ENCODE measurements at regions not wholly inside any gene's neighbourhood (a gene's known extent, or its start where the extent isn't known, plus 50 kb on each side); places are given as distances from the start of the nearest gene placed in this dataset.
"Not testable (repeated sequence)": the region's sequence is repeated elsewhere in the genome, so short reads cannot be mapped to it uniquely, and the experiment has no call there.

GRCh38 chr9:109639674-109640579 lies 140.1 kb upstream of the PALM2AKAP2 start:
- POLR2A ChIA-PET = no interaction called here

GRCh38 chr9:109640580-109641371 lies 139.2 kb upstream of the PALM2AKAP2 start:
- DNase-seq (ENCODE audit: extremely low spot score) = no peak
- TF ChIP-seq, protein P1, sequence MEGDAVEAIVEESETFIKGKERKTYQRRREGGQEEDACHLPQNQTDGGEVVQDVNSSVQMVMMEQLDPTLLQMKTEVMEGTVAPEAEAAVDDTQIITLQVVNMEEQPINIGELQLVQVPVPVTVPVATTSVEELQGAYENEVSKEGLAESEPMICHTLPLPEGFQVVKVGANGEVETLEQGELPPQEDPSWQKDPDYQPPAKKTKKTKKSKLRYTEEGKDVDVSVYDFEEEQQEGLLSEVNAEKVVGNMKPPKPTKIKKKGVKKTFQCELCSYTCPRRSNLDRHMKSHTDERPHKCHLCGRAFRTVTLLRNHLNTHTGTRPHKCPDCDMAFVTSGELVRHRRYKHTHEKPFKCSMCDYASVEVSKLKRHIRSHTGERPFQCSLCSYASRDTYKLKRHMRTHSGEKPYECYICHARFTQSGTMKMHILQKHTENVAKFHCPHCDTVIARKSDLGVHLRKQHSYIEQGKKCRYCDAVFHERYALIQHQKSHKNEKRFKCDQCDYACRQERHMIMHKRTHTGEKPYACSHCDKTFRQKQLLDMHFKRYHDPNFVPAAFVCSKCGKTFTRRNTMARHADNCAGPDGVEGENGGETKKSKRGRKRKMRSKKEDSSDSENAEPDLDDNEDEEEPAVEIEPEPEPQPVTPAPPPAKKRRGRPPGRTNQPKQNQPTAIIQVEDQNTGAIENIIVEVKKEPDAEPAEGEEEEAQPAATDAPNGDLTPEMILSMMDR (IDR thresholded peaks at IDR 0.05; ENCODE audit: control extremely low read depth, extremely low read depth, low read depth, missing control alignments) = no peak
- CTCF ChIA-PET = interaction anchor here (1.6 kb wide), 1 partner anchor 9 kb away, joined by 6 read pairs; no protein-coding TSS in a partner anchor

More at GRCh38 chr9:109639674-109640579, 140.1 kb upstream of the PALM2AKAP2 start:
- DNase-seq (ENCODE audit: extremely low spot score) = no peak
- TF ChIP-seq, protein P1 (IDR thresholded peaks at IDR 0.05; ENCODE audit: control extremely low read depth, extremely low read depth, low read depth, missing control alignments) = no peak
- CTCF ChIA-PET = interaction anchor here (1.6 kb wide), 1 partner anchor 10 kb away, joined by 6 read pairs; no protein-coding TSS in a partner anchor

GRCh38 chr9:109641372-109641659 lies 138.7 kb upstream of the PALM2AKAP2 start:
- TF ChIP-seq, protein P1 (IDR thresholded peaks at IDR 0.05; ENCODE audit: control extremely low read depth, extremely low read depth, low read depth, missing control alignments) = no peak
- ChIA-PET CTCF (no interaction called here), POLR2A (no interaction called here)
- no peak for DNase-seq (ENCODE audit: extremely low spot score)

More at GRCh38 chr9:109640580-109641371, 139.2 kb upstream of the PALM2AKAP2 start:
- POLR2A ChIA-PET = no interaction called here

- TF ChIP-seq, protein P1 (IDR thresholded peaks at IDR 0.05; ENCODE audit: control extremely low read depth, extremely low read depth, low read depth, missing control alignments) = no peak
- CTCF ChIA-PET = interaction anchor here (0.6 kb wide), 1 partner anchor 10 kb away, joined by 3 read pairs; no protein-coding TSS in a partner anchor
- POLR2A ChIA-PET = no interaction called here
- DNase-seq (ENCODE audit: extremely low spot score) = no peak
Measured at GRCh38 chr9:109652112-109652511, 127.9 kb upstream of the PALM2AKAP2 start.

DNA sequence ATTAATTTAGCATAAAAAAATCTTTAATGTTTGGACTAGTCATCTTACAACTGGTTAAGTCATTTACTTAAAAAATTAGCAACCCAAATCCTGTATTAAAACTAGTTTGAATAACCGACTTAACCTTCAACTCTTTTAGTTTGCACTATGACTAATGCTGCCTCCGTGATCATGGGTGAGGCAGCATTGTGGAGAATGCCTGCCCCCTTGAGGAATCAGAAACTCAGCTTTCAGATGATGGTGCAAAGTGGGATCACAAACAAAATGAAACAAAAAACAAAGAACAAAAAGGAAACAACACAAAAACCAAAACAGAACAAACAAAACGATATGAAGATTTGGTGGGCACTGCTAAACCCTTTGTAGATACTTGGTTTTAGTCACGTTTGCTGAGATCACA lies 127.0 kb upstream of the PALM2AKAP2 start:
- POLR2A ChIA-PET = no interaction called here
- CTCF ChIA-PET = no interaction called here
- DNase-seq (ENCODE audit: extremely low spot score) = no peak
- TF ChIP-seq, protein P1 (IDR thresholded peaks at IDR 0.05; ENCODE audit: control extremely low read depth, extremely low read depth, low read depth, missing control alignments) = no peak

DNA sequence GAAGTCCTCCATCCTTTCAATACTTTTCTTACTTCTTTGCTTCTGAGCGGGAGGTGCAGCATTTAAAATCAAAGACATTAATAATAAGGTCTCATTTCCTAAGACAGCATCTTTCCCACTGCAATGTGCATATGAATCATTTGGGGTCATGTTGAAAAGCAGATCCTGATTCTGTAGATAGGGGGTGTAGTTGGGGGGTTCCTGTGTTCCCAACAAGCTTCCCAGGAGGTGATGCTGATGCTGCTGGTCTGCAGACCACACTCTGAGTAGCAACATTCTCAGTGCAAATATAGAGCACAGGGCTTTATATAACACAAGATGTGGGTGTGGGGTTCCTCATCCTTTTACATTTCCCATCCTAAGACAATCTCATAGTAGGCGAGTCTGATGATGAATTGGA lies 126.5 kb upstream of the PALM2AKAP2 start:
- DNase-seq (ENCODE audit: extremely low spot score) = no peak
- ChIA-PET CTCF (no interaction called here), POLR2A (no interaction called here)
- TF ChIP-seq, protein P1 (IDR thresholded peaks at IDR 0.05; ENCODE audit: control extremely low read depth, extremely low read depth, low read depth, missing control alignments) = no peak

- POLR2A ChIA-PET; DNase-seq (ENCODE audit: extremely low spot score); CTCF ChIA-PET: not testable (repeated sequence)
Measured at GRCh38 chr9:109663978-109664377, 116.0 kb upstream of the PALM2AKAP2 start.

DNA sequence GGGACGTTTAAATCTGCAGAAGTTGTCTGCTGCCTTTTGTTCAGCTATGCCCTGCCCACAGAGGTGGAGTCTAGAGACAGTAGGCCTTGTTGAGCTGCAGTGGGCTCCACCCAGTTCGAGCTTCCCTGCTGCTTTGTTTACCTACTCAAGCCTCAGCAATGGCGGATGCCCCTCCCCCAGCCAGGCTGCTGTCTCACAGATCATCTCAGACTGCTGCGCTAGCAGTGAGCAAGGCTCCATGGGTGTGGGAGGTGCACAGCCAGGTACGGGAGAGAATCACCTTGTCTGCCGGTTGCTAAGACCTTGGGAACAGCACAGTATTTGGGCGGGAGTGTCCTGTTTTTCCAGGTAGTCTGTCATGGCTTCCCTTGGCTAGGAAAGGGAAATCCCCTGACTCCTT lies 114.3 kb upstream of the PALM2AKAP2 start:
- POLR2A ChIA-PET; CTCF ChIA-PET; DNase-seq (ENCODE audit: extremely low spot score): not testable (repeated sequence)
